GM10248 (cell line): ENCODE measurements at regions not wholly inside any gene's neighbourhood (a gene's known extent, or its start where the extent isn't known, plus 50 kb on each side); places are given as distances from the start of the nearest gene placed in this dataset.

Experiments used
- CTCF ChIA-PET: fragments of 300-600 bp; sonication (Branson Sonifier 250); formaldehyde crosslinking; extraction: SDS; loops from one replicate; lab custom pipeline; 2021; ENCODE audit warnings: antibody characterized with exemption; lab: Yijun Ruan, JAX
- POLR2A ChIA-PET: fragments of 350-650 bp; sonication (Branson Sonifier 250); formaldehyde crosslinking; extraction: SDS; loops from one replicate; lab custom pipeline; 2020; ENCODE audit warnings: antibody characterized with exemption; lab: Yijun Ruan, JAX
- DNase-seq: peaks from one replicate; pipeline ENCODE4 v3.0.0; 2012; ENCODE audit errors: extremely low spot score
- CTCF ChIP-seq: IDR thresholded peaks from 2 replicates; pipeline ENCODE4 v1.5.1; 2012; ENCODE audit warnings: mild to moderate bottlenecking, low read depth; ENCODE audit errors: extremely low read depth, missing control alignments, control extremely low read depth

GRCh38 chr2:186992597-186992996, 143.6 kb upstream of the ZSWIM2 start:
- TF ChIP-seq CTCF, result no peak
- CTCF ChIA-PET, result interaction anchor here (1.2 to 1.5 kb wide), 2 partner anchors 9 kb away, joined by 3 to 4 read pairs; no protein-coding TSS in a partner anchor

DNA sequence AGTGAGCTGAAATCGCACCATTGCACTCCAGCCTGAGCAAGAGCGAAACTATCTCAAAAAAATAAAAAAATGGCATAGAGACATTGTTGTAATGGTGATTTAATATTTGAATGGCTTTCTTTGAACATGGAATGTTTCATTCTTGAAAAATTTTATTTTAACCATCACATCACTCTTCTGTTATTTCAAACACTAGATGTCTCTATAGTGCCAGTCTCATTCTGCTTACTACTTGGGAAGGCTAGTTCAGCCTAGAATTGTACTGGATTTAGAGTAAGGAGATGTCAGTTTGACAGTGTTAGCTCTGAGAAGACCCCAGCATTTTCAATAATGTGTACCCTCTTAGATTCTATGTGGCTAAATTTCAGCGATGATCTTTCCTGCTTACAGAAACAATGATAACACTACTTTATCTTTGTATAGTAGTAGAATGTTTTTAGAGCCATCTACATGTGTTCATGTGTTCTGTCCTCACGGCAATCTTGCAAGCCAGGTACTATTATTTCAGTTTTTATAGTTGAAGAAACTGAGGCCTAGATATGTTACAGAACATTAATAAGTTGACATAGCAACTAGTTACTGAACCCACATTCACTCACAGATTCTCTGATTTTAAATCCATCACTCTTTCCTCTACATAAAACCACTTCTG, 142.9 kb upstream of the ZSWIM2 start:
- DNase-seq, result no peak
- no peak for TF ChIP-seq CTCF
- CTCF ChIA-PET, result interaction anchor here (1.2 to 1.5 kb wide), 2 partner anchors 8 to 9 kb away, joined by 3 to 4 read pairs; no protein-coding TSS in a partner anchor
- POLR2A ChIA-PET, result no interaction called here

More at GRCh38 chr2:186992597-186992996, 143.6 kb upstream of the ZSWIM2 start:
- POLR2A ChIA-PET, result no interaction called here
- DNase-seq, result no peak

- ChIA-PET CTCF (no interaction called here), POLR2A (no interaction called here)
- TF ChIP-seq CTCF, result no peak
- DNase-seq, result no peak
Measured at GRCh38 chr2:186984966-186985365, 136.0 kb upstream of the ZSWIM2 start.

GRCh38 chr2:186984481-186984880, 135.5 kb upstream of the ZSWIM2 start:
- DNase-seq, result no peak
- CTCF ChIA-PET, result interaction anchor here (2.1 kb wide), 1 partner anchor 8 kb away, joined by 4 read pairs; no protein-coding TSS in a partner anchor
- POLR2A ChIA-PET, result no interaction called here
- TF ChIP-seq CTCF, result no peak

- DNase-seq, result no peak
- POLR2A ChIA-PET, result no interaction called here
- no peak for TF ChIP-seq CTCF
- CTCF ChIA-PET, result interaction anchor here (0.6 kb wide), 1 partner anchor 35 kb away, joined by 3 read pairs; no protein-coding TSS in a partner anchor
Measured at GRCh38 chr2:186980787-186981550, 132.0 kb upstream of the ZSWIM2 start.

DNA sequence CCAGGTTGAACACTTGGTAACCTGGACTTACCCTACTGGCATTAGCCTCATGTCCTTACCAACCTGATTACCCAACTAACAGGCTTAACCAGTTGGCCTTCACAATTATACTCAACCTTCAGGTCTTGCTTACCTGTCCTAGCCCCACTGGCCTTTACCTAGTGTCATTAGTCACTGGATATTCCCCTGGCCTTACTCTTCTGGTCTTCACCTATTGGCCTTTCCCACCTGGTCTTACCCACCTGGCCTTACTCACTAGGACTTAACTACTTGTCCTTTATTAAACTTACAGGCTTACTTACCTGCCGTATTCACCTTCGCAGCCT, 131.1 kb upstream of the ZSWIM2 start:
- no peak for DNase-seq
- TF ChIP-seq CTCF, result no peak
- CTCF ChIA-PET, result no interaction called here
- POLR2A ChIA-PET, result no interaction called here
